Erythroblast (primary cell): ENCODE measurements at regions not wholly inside any gene's neighbourhood (a gene's known extent, or its start where the extent isn't known, plus 50 kb on each side); places are given as distances from the start of the nearest gene placed in this dataset.

Experiments
- GATA1 ChIP-seq: IDR thresholded peaks from 2 replicates; pipeline ENCODE4 v1.6.1; 2011; ENCODE audit warnings: low read depth, mild to moderate bottlenecking, control low read depth, low read length, moderate library complexity
- POLR2A ChIP-seq: IDR thresholded peaks from 2 replicates; pipeline ENCODE4 v1.6.1; 2011; ENCODE audit warnings: mild to moderate bottlenecking, low read length

DNA sequence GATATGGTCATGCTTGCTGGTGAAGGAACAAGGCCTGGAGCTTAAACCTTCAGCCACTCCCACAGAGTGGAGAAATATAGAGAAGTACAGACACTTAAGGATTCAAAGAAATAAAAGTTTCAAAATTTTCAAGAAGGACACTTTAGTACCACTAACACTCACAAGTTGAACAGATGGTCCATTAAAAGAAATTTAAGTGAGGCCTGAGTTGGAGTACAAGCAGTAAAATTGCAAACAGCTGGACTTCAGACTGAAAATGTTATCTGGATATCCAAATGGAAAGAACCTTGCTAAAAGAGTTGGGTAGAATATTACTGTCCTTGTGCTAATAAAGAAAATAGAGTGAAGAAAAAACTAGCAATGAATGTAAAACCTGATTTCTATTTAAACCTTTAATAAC, 397.1 kb upstream of the KCNMB2 start:
- TF ChIP-seq GATA1: no peak
- no peak for TF ChIP-seq POLR2A
